NCI-H460 (cell line): ENCODE measurements at regions not wholly inside any gene's neighbourhood (a gene's known extent, or its start where the extent isn't known, plus 50 kb on each side); places are given as distances from the start of the nearest gene placed in this dataset.
"Not testable (repeated sequence)": the region's sequence is repeated elsewhere in the genome, so short reads cannot be mapped to it uniquely, and the experiment has no call there.

Experiments used
- DNase-seq: peaks from one replicate; pipeline ENCODE4 v3.0.0-alpha.2; 2016; ENCODE audit warnings: low read depth; ENCODE audit errors: extremely low read depth

- not testable (repeated sequence) for DNase-seq
Observed at GRCh38 chr7:80019809-80020207, 114.8 kb upstream of the GNAI1 start.

GRCh38 chr7:80018941-80019808, 115.5 kb upstream of the GNAI1 start:
- DNase-seq, result peak; percentile 54

- DNase-seq, result no peak
Observed at GRCh38 chr7:80017101-80017698, 117.4 kb upstream of the GNAI1 start.

- no peak for DNase-seq
Observed at GRCh38 chr7:80014511-80014910, 120.1 kb upstream of the GNAI1 start.

- DNase-seq, result no peak
Observed at GRCh38 chr7:80008039-80008438, 126.6 kb upstream of the GNAI1 start.

- DNase-seq, result no peak
Observed at GRCh38 chr7:80002865-80003264, 131.8 kb upstream of the GNAI1 start.

GRCh38 chr7:79998363-79998762, 136.3 kb upstream of the GNAI1 start:
- DNase-seq, result no peak

- no peak for DNase-seq
Observed at GRCh38 chr7:79997345-79997744, 137.3 kb upstream of the GNAI1 start.

GRCh38 chr7:79995741-79996140, 138.9 kb upstream of the GNAI1 start:
- not testable (repeated sequence) for DNase-seq

- no peak for DNase-seq
Observed at GRCh38 chr7:79988653-79989052, 146.0 kb upstream of the GNAI1 start.

GRCh38 chr7:79984210-79984609, 150.4 kb upstream of the GNAI1 start:
- DNase-seq, result no peak

- no peak for DNase-seq
Observed at GRCh38 chr7:79982141-79982770, 152.4 kb upstream of the GNAI1 start.

- DNase-seq, result no peak
Observed at GRCh38 chr7:79980376-79980775, 154.3 kb upstream of the GNAI1 start.

GRCh38 chr7:79979437-79979836, 155.2 kb upstream of the GNAI1 start:
- no peak for DNase-seq

GRCh38 chr7:79977481-79977880, 157.2 kb upstream of the GNAI1 start:
- no peak for DNase-seq

- DNase-seq, result not testable (repeated sequence)
Observed at GRCh38 chr7:79976711-79977020, 158.0 kb upstream of the GNAI1 start.

- not testable (repeated sequence) for DNase-seq
Observed at GRCh38 chr7:79975986-79976710, 158.5 kb upstream of the GNAI1 start.

GRCh38 chr7:79973455-79973854, 161.2 kb upstream of the GNAI1 start:
- DNase-seq, result no peak

GRCh38 chr7:79971058-79971457, 163.6 kb upstream of the GNAI1 start:
- no peak for DNase-seq

- no peak for DNase-seq
Observed at GRCh38 chr7:79968894-79969293, 165.7 kb upstream of the GNAI1 start.

- DNase-seq, result no peak
Observed at GRCh38 chr7:79968077-79968648, 166.5 kb upstream of the GNAI1 start.
